HG03571 (cell line): ENCODE measurements at regions not wholly inside any gene's neighbourhood (a gene's known extent, or its start where the extent isn't known, plus 50 kb on each side); places are given as distances from the start of the nearest gene placed in this dataset.

Experiments
- ATAC-seq: cut with Tn5 transposase; IDR thresholded peaks from one replicate; pipeline ENCODE4 v1.9.1; 2021; ENCODE audit not compliant: unreplicated experiment

- no peak for ATAC-seq
These were observed 350.4 kb downstream of the RAB28 start for GRCh38 chr4:13133700-13134099.

GRCh38 chr4:13130848-13131247, 353.3 kb downstream of the RAB28 start:
- no peak for ATAC-seq

- ATAC-seq: no peak
These were observed 355.0 kb downstream of the RAB28 start for GRCh38 chr4:13129095-13129494.

DNA sequence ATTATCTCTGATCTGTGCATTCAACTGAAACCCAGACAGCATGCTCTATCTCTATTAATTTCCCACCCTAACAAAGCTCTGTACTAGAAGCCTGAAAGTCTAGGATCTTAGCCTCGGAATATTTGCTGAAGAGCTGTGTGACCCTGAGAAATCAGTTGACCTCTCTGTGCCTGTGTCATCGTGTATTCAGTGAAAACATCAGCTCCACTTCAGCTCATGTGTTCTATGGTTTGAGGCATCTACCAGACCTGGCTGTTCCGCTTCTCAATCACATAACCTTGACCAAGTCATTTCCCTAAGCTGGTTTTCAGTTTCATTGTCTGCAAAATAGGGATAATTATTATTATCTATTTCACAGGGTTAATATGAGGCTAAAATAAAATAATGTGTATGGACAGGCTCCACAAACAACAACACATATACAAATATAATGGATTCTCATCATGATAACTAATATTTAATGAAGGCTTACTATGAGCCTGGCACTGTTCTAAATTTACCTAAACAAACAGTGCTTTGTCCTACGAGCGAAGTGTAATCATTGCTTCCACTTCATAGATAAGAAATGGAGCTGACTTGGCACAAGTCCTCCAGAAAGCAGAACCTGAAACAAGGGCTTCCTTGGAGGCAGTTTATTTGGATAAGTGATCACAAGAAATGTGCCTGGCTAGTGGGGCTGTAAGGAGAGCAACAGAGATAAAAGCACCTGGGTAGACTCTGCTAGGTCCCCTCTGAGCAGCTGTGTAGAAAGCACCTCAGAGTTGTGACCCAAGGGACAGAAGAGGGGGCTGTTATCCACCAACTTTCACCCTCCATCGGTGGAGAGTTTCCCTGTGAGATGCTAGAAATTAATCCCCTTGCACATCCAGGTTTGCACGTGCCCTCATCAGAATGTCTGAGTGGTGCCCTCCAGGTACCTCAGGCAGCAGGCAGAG, 356.9 kb downstream of the RAB28 start:
- ATAC-seq: no peak

DNA sequence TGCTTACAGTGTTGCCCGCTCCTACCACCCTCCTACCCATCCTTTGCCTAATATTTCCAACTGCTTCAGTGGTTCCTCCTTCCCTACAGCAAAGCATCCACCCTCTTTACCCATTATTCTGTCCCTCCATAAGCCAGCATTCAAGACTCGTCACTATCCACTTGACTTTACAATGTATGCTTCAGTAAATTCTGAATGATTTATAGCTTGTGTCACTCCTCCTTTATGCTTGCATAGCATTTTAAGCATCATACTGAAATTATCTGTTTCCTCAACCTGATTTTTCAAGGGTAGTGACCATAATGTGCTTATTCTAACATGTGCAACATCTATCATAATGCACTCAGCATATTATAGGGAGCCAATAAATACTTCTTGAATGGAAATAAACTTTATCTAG, 365.5 kb downstream of the RAB28 start:
- ATAC-seq: no peak

GRCh38 chr4:13117185-13117584, 367.0 kb downstream of the RAB28 start:
- no peak for ATAC-seq

- no peak for ATAC-seq
These were observed 372.1 kb downstream of the RAB28 start for GRCh38 chr4:13112030-13112429.

DNA sequence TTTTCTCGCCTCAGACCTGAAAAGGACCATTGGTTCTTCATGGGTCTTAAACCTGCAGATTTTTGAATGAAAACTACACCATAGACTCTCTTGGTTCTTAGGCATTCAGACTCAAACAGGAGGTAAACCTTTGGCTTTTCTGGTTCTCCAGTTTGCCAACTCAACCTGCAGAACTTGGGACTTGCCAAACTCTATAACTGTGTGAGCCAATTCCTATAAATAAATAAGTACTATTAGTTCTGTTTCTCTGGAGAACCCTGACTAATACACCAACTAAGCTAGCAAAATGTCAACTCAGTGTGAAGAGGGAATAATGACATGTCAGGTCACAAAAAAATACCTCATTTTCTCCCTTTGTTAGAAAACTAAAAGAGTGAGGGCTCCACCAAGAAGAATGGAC, 374.6 kb downstream of the RAB28 start:
- no peak for ATAC-seq

DNA sequence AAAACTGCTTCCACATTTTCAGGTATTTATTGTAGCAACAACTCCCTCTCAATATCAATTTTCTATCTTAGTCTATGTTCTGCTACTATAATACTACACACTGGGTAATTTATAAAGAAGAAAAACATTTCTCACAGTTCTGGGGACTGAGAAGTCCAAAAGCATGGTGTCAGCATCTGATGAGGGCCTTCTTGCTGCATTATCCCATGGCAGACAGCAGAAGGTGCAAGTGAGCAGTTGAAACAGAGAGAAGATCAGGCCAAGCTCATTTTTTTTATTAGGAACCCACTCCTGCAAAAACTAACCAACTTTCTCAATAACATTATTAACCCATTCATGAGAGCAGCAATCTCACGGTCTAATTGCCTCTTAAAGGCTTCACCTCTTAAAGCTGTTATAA, 376.0 kb downstream of the RAB28 start:
- no peak for ATAC-seq

DNA sequence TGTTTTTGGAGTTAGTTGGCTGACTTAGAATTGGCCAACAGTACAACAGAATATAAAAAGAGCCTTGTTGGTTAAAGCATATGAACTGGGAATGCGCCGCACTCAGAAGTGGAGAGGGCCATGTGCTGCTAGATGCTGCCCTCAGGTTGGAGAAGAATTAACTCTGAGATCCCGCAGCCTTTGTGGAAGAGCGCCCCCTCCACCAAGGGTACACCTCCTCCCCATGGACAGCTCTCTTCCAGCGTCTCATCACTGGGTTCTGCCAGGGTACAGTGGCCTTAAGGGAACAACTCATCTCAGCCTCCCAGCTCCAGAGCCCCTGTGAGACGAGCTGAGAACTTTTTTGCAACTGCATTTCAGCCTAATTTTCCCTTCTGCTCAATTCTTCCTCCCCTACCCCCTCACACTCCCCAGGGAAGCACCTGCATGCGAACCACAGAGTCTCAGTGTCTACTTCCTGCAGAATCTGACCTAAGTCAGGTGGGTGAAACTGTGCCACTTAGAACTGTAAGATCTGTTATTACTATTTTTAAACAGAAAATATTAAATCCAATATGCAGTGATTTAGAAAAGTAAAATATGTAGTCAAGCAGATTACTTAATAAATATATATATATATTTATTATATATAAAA, 380.6 kb downstream of the RAB28 start:
- no peak for ATAC-seq

- ATAC-seq: no peak
These were observed 381.9 kb downstream of the RAB28 start for GRCh38 chr4:13102092-13102742.

DNA sequence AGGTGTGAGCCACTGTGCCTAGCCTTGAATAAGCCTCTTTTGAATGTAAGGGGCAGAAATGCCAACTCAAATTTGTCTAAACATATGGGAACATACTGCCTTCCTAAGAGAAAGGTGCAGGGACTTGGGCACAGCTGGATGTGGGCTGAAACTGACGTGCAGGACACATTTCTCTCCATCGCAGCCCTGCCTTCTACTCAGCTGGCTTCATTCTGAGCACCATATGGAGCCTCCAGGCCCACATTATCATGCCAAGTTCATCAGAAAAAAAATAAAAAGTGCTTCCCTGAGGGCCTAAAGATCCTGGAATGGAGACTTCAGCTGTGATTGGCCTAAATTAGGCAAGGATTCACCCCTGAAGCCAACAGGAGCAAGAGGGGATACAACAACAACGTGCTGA, 386.2 kb downstream of the RAB28 start:
- no peak for ATAC-seq

- no peak for ATAC-seq
These were observed 388.4 kb downstream of the RAB28 start for GRCh38 chr4:13095722-13096121.

- ATAC-seq: no peak
These were observed 391.0 kb downstream of the RAB28 start for GRCh38 chr4:13093170-13093569.

DNA sequence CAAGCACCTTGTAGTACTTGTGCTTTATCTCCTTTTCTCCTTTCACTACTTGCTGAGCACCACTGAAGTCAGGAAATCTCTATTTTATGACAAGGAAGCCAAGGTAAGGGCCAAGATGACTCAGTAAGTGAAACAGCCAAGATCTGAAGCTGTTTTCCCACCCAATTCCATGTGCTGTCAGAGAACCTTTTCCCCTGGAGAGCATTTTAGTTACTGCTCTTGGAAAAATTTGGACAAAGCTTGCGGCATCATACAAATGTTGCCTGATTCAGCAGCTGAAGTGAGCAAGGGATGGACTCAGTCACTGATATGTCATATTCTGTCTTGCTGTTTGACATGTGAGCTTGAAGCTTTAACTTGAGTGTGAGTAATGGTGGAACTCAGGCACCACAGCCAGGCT, 391.4 kb downstream of the RAB28 start:
- no peak for ATAC-seq

GRCh38 chr4:13089659-13089998, 394.5 kb downstream of the RAB28 start:
- no peak for ATAC-seq

DNA sequence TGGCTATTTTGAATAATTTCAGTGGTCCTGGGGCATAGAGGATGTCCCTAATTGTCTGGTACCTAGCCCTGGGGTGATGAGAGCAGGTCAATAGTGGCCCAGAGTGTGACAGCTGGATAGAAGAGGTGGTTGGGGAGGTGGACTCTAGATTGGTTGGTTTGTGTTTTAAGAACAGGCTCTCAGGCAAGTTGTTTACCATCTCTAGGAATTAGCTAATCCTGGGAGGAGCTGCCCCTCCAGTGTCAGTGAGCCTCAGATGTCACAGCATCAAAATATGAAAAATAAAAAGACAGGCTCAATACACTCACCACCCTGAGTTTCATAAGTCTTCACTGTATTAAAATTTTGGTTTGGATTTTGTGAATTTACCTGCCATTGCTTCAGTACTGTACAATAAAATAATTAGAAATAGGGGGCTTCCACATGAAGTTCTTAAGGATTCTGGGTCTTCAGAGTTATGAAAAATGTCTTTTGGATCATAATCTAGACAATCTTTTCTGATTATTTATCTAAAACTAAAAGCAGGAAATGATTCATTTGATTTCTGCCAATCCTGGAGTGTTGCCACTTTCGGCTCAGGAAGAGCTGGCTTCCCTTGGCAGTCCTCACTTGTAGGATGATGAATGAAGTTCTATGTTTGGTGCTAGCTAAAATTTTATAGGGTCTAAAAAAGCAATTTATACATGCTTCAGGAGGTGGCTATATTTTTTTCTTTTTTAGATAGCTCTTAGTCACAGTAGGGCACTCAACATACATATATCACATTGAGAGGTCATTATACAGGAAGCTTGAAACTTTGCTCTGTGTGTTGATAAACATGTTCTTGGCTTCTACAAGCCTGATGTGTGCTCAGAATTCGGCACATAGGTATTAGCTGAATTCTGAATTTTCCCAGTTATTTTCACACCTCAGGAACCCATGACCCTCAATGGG, 395.1 kb downstream of the RAB28 start:
- ATAC-seq: no peak

DNA sequence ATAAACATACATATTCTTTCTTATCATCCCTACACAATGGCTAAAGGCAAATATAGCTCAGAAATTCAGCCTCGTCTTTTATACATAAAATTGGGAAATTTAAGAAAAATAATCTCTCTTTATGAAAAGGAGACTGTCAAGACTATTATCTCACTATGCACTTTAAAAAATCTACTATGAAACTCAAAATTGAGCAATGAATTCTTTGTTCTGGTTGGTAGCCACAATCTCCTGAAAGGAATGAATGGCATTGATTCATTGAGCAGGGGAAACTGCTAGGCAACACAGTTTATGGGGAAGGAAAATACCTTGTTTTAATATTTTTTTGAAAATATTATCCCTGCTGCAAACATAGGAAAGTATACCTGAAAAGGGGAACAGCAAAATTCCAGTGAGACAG, 397.1 kb downstream of the RAB28 start:
- ATAC-seq: no peak

DNA sequence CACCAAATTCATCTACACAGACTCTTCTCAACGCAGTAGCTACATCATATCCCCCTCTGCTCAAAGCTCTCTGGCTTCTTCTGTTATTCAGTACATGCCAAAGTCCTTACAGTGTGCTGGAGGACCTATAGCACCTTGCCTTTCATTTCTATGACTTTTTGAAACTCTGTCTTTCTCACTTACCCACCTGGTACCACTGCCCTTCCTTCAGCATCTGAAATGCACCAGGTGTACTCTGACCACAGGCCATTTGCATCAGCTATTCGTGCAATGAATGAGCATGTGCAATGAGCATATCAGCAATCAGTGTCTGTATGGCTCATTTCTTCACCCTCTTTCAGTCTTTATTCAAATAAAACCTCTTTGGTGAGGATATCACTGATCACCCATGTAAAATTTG, 399.9 kb downstream of the RAB28 start:
- ATAC-seq: no peak

DNA sequence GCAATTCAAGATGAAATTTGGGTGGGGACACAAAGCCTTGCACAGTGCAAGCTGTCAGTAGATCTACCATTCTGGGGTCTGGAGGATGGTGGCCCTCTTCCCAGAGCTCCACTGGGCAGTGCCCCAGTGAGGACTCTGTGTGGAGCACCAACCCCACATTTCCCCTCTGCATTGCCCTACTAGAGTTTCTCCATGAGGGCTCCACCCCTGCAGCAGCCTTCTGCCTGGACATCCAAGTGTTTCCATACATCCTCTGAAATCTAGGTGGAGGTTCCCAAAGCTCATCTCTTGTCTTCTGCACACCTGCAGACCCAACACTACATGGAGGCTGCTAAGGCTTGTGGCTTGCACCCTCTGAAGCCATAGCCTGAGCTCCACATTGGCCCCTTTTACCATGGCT, 402.3 kb downstream of the RAB28 start:
- ATAC-seq: no peak

DNA sequence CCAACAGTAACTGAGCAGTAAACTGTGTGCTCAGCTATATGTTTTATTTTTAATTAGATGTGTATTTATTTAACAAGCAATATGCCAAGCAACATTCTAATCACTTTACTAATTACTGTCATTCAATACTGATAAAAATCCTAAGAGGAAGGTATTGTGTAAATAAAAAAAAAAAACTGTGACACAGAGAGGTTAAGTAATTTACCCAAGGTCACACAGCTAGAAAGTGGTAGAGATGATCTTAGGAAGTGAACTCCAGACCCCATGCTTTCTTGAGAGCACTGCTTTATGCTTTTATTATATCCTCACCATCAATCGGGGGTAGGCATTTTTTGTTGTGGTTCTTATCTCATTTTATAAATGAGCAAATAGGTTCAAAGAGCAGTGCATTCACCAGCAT, 417.1 kb downstream of the RAB28 start:
- ATAC-seq: no peak
